SW 1271 (cell line): ENCODE measurements at regions not wholly inside any gene's neighbourhood (a gene's known extent, or its start where the extent isn't known, plus 50 kb on each side); places are given as distances from the start of the nearest gene placed in this dataset.
"Not testable (repeated sequence)": the region's sequence is repeated elsewhere in the genome, so short reads cannot be mapped to it uniquely, and the experiment has no call there.

Experiments
- DNase-seq, 2 experiments: peaks; one replicate each; lab custom pipeline; 2025; lab: John Stamatoyannopoulos, UW

- no peak for DNase-seq
Observed at GRCh38 chr18:14936313-14936712, 188.3 kb downstream of the ANKRD30B start.

GRCh38 chr18:14937271-14937670 lies 189.3 kb downstream of the ANKRD30B start:
- no peak for DNase-seq

- DNase-seq: no peak
Observed at GRCh38 chr18:14939141-14939540, 191.2 kb downstream of the ANKRD30B start.

- not testable (repeated sequence) for DNase-seq
Observed at GRCh38 chr18:14940106-14940505, 192.1 kb downstream of the ANKRD30B start.

- DNase-seq: no peak
Observed at GRCh38 chr18:14940735-14941134, 192.8 kb downstream of the ANKRD30B start.

- DNase-seq: no peak
Observed at GRCh38 chr18:14941256-14941655, 193.3 kb downstream of the ANKRD30B start.

GRCh38 chr18:14941792-14942191 lies 193.8 kb downstream of the ANKRD30B start:
- DNase-seq: no peak

- DNase-seq: no peak
Observed at GRCh38 chr18:14942275-14942674, 194.3 kb downstream of the ANKRD30B start.

GRCh38 chr18:14943486-14943885 lies 195.5 kb downstream of the ANKRD30B start:
- no peak for DNase-seq

GRCh38 chr18:14943967-14944636 lies 196.1 kb downstream of the ANKRD30B start:
- no peak for DNase-seq

- no peak for DNase-seq
Observed at GRCh38 chr18:14944838-14945237, 196.9 kb downstream of the ANKRD30B start.

GRCh38 chr18:14945286-14945685 lies 197.3 kb downstream of the ANKRD30B start:
- DNase-seq: no peak

GRCh38 chr18:14945984-14946383 lies 198.0 kb downstream of the ANKRD30B start:
- DNase-seq: no peak

- not testable (repeated sequence) for DNase-seq
Observed at GRCh38 chr18:14946741-14947470, 198.9 kb downstream of the ANKRD30B start.

- no peak for DNase-seq
Observed at GRCh38 chr18:14947482-14948162, 199.7 kb downstream of the ANKRD30B start.

- no peak for DNase-seq
Observed at GRCh38 chr18:14948163-14948540, 200.2 kb downstream of the ANKRD30B start.

- no peak for DNase-seq
Observed at GRCh38 chr18:14949800-14950664, 202.1 kb downstream of the ANKRD30B start.

GRCh38 chr18:14952444-14953077 lies 204.6 kb downstream of the ANKRD30B start:
- not testable (repeated sequence) for DNase-seq

GRCh38 chr18:14958701-14959100 lies 210.7 kb downstream of the ANKRD30B start:
- no peak for DNase-seq

- no peak for DNase-seq
Observed at GRCh38 chr18:14959550-14959949, 211.6 kb downstream of the ANKRD30B start.

- no peak for DNase-seq
Observed at GRCh38 chr18:14961991-14962390, 214.0 kb downstream of the ANKRD30B start.

- DNase-seq: no peak
Observed at GRCh38 chr18:14962626-14963025, 214.7 kb downstream of the ANKRD30B start.
